GM21515 (cell line): ENCODE measurements at regions not wholly inside any gene's neighbourhood (a gene's known extent, or its start where the extent isn't known, plus 50 kb on each side); places are given as distances from the start of the nearest gene placed in this dataset.
"Not testable (repeated sequence)": the region's sequence is repeated elsewhere in the genome, so short reads cannot be mapped to it uniquely, and the experiment has no call there.

Source experiments
- ATAC-seq: cut with Tn5 transposase; IDR thresholded peaks from one replicate; pipeline ENCODE4 v1.9.1; 2021; ENCODE audit not compliant: unreplicated experiment

DNA sequence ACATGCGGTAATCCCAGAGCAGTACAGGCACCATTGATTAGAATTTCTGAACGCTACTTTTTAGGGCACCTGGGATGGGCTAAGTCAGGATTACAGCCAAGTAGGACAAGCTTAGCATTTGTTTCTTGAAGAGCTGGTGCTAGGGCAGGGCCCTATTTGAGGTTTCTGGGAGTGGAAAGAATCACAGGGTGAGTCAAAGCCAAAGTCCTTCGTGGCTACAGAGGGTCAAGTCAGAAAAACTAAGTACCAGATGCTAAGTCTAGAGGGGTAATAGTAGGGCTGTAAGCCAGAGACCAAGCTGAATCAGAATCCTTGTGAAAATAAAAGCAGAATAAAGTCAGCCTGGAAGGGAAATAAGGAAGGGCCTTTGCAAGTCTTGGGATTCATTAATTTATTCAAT, 448.6 kb downstream of the ZIC3 start:
- ATAC-seq: no peak

DNA sequence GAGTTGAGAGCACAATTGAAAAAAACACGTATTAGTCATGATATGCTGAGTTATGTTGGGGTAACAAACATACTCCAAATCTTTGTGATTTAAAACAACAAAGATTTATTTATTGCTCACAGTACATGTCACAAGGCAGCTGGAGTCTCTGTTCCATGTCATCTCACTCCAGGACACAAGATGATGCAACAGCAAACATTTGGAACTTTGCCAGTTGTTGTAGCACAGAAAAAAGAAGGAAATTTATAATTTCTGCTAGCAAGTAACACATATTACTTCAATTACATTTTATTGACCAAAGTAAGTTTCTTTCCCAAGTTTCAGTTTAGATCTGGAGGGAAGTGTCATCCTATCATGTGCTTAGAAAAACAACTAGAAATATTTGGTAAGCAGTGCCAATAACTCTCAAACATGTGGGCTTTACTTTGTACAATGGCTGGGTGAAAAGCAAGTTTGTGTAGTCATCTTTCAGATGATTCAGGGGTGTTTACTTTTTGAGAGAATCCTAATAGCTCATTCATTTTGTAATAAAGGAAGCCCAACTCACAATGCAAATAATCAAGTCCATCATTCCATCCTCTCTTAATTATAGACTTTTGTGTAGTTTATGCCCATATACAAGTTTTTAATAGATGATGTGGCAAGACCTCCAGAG, 452.3 kb downstream of the ZIC3 start:
- ATAC-seq: no peak

DNA sequence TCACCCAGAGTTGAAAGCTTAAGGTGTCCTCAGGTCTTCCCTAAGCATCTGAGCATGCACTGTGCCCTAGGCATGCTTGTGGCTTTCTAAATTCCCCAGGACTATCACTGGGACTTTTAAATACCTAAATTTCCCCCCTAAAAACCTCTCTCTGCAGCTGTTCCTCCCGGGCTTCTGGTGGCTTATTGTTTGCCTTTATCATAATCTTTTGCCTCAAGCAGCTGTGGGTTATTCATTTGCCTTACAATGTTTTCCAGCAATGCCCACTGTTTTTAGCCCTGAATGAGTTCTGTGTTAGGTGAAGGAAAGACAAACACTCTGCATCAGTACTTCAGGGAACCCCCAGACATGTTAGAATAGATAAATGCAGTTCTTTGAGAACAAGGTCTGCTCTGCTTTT, 455.0 kb downstream of the ZIC3 start:
- ATAC-seq: no peak

DNA sequence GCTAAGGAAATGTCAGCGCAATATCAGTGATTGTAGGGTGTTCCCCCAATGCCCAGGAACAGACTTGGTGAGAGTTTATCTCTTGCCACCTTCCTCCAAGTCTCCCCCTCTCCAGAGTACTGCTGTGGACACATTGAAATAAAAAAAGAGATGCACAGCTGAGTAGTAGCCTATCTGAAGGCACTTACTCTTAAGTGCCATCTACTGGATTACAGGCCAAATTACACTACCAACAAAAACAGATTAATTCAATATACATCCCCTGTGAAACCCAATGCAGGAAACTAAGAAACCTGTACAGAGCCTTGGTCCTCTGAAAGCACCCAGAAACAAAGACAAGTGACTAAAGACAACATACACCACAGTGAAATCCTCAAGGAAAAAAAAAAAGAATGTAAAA, 460.3 kb downstream of the ZIC3 start:
- no peak for ATAC-seq

DNA sequence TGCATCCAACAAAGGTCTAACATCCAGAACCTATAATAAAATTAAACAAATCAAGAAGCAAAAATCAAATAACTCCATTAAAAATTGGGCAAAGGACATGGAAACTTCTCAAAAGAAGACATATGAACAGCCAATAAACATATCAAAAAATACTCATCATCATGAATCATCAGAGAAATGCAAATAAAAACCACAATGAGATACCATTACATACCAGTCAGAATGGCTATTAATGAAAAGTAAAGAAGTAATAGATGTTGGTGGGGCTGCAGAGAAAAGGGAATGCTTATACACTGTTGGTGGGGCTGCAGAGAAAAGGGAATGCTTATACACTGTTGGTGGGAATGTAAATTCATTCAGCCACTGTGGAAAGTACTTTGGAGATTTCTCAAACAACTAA, 465.8 kb downstream of the ZIC3 start:
- no peak for ATAC-seq

DNA sequence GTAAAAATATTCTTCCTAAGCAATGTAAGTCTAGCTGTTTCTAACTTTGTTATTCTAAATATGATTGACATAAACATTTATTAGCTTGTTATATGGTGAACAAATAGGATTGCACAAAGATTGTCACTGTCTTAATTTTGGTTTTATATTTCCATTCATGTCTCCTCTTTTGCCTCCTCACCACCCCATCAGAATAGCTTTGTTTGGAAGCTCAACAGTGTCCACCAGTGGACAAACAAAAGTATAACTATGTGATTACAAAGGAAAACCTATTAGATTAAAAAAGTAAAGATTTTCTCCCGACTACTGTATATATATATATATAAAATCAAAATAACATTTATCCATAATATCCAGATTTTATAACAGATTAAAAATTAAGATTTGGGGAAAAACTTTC, 468.2 kb downstream of the ZIC3 start:
- no peak for ATAC-seq

DNA sequence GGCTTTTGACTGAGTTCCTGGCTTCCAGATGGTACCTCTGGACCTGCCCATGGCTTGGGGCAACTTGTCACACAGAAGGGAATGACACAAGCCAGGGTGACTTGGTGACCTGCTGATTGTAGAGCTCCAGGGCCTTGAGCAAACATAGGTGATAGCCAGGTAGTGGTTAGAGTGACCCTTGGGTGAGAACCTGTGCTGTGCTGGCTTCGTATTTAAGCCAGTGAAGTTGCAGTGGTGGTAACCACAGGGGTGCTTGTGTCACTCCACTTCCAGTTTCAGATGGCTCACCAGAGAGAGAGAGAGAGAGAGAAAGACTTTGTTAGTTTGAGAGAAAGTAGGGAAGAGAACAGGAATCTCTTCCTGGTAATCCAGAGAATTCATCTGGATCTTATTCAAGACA, 471.6 kb downstream of the ZIC3 start:
- ATAC-seq: no peak

DNA sequence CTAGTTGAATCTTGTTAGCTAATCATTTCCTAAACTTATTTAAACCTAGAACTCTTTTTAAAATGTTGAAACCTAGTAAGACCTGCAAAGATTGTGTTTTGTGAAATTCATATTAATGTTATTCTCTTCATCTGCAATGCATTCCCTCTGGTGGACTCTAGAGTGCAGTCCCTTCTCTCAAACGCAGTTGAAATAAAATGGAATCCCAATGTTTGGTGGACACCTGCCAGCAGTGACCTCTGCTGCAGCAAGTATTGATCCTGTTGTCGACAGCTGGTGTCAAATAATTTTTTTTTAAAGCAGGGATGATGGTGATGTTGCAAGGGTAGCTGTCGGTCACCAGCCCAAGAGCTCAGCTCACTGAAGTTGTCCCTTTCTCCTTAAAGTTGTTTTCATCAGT, 492.0 kb downstream of the ZIC3 start:
- ATAC-seq: no peak

DNA sequence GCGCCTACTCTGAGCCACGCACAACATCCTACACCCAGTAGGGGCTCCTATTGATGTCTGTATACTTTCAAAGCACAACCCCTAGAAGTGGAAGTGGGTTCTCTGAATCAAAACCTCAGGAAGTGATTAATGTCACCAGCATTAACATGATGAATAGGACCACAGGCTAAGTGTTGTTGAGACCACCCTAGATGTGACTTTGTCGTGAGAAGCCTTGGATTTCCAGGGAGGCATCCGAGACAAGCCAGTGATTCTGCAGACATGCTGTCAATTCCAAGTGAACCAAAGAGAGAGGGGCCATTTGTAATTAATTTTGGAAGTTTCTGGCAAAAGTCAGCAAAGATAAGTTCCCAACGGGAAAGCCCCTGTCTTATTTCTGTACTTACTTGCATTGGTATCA, 493.0 kb downstream of the ZIC3 start:
- no peak for ATAC-seq

DNA sequence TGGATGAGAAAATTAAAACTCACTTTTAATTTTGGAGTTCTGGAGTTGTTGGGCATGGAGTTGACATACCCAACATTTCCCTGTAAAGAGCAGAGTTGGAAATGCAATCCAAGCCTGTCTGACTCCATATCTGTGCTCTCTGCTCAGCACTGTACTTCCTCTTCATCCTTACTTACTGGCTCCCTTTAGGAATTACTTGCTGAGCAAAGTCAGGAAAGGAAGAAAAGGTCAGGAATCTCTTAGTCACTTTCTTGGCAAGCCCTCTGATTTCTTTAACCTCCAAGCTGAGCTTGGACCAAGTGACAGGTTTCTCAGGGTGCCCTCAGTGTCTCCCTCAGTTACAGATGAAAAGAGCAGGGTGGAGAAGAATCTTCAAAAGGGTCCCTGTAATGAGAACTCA, 501.5 kb downstream of the ZIC3 start:
- no peak for ATAC-seq

DNA sequence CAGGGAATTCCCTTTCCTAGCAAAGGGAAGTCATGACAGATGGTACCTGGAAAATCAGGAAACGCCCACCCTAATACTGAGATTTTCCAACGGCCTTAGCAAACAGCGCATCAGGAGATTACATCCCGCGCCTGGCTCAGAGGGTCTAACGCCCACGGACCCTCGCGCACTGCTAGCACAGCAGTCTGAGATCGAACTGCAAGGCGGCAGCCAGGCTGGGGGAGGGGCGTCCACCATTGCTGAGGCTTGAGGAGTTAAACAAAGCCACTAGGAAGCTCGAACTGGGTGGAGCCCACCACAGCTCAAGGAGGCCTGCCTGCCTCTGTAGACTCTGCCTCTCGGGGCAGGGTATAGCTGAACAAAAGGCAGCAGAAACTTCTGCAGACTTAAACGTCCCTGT, 507.7 kb downstream of the ZIC3 start:
- ATAC-seq: no peak

DNA sequence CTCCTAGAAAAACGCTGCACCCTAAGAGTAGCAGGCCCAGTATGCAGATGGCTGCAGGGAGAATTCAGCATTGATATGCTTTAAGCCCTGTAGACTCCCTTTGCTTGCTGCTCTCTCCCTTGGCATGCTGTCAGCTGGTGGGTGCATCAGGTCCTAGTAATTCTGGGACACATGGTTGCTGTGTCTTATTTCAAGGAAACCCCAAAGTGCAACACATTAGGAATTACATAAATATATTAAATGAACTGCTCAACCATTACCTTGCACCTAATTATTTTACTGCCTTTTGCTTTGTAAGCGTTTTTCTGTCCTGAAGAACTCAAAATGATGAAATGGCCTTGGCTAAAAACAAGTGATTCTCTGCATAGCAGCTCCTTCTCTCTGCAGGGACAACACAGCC, 516.3 kb downstream of the ZIC3 start:
- no peak for ATAC-seq

DNA sequence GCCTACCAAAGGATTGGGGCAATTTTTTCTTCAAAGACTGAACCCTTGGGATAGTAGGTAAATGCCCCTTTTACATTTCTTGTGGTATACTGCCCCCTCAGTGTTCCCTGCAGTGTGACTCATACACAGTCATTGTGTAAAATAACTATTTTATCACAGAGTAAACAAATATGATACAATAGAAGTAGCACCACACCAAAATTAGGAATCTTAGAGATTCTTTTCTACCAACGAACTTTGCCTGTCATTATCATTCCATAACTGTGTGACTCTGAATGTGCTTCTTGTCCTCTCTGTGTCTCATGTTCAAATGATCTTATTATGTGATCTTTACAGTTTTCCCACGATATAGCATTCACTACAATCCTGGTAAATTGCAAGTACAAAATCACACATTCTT, 517.0 kb downstream of the ZIC3 start:
- no peak for ATAC-seq

DNA sequence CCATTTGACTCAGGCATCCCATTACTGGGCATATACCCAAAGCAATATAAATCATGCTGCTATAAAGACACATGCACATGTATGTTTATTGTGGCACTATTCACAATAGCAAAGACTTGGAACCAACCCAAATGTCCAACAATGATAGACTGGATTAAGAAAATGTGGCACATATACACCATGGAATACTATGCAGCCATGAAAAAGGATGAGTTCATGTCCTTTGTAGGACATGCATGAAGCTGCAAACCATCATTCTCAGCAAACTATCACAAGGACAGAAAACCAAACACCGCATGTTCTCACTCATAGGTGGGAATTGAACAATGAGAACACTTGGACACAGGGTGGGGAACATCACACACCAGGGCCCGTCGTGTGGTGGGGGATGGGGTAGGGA, 545.0 kb downstream of the ZIC3 start:
- not testable (repeated sequence) for ATAC-seq

DNA sequence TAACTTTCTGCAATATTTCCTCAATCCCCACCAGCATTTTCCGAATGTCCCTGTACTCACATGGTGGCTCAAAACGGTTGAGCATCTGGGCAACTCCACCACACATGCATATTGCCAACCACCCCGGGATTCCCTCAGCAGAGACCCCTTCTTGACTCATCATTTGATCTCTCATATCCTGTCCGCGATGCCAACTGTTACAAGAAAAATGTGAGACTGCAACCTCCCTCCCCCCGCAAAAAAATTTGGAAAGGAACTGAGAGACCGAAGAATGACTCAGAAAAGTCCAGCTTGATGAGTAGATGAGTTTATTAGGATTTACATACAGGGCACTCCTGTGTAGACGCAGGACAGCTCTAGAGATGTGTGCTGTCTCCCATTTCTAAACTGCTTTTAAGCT, 561.4 kb downstream of the ZIC3 start:
- no peak for ATAC-seq

DNA sequence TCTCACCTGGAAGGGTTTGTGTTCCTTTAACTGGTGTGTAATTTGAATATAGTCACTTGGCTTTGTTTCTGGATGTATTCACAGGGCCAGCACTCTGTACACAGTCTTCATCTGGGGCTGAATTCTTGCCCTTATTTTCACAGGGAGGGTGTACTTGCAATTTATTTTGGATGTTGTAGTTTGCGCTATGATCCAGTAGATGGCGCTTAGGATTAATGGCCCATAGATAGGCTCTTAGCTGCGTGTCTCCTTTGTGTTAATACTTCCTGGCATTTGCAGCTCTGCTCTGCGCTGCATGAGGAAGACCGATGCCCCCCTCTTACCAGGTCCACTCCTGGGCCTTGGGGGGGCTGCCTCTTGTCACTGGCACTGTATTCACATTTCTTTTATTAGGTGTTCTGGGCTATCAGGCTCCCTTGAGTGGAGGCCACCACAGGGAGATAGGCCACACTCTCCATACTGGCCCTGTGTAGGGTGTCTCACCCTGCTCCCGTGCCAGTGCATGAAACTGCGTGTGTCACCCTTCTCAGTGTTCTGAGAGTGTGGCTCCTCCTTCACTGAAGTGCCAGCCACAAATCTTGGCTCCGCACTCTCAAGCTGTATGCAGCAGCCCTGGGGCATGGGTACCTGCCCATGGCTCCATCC, 562.2 kb downstream of the ZIC3 start:
- peak; percentile 83 for ATAC-seq

DNA sequence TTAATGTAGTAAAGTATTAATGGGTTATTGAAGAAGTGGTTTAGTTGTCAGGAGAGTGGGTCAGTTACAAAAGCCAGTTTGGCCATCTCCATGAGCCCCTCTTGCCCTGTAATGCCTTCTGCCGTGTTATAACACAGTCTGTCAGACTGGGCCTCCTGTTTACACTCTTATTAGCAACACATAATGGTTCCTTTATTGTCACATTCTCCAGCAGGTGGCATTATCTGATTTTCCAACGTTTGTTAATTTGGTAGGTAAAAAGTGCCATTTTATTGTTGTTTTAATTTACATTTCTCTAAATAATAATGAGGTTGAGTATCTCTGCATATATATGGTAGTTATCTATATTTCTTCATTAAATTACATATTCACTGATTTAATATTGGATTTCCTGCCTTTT, 560.8 kb downstream of the FGF13 start:
- no peak for ATAC-seq

DNA sequence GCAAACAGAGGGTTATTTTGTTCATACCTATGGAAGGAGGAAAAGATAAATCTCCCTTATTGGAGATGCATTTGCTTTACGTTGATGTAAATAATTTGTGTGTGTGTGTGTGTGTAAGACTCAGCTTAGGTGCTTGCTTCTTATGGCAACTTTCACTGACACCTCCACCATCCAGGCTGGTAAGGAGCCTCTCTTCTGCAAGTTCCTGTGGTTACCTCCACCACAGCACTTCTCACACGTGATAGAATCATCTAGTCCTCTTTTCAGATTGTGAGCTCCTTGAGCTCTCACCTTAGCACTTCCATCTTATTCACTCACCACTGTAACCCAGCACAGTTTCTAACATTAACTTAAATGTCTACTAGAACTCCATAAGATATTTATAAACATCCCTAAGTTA, 553.7 kb downstream of the FGF13 start:
- ATAC-seq: no peak

DNA sequence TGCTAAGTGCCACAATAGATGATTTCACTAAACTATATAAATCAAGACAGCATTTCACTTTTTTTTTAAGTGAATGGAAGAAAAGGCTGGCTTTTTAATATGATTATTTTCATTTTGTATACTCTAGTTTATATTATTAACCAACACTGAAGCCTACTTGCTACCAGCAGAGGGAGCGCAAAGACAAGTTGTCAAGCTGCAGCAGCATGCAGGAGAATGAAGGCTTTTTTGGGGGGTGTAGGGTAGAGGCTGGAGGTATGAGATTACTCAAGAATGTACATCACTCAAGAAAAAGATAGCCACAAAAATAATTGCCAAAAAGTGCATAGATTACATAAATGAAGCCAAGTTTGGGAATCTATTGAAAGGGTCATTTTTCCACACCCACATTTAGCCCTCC, 519.5 kb downstream of the FGF13 start:
- no peak for ATAC-seq

DNA sequence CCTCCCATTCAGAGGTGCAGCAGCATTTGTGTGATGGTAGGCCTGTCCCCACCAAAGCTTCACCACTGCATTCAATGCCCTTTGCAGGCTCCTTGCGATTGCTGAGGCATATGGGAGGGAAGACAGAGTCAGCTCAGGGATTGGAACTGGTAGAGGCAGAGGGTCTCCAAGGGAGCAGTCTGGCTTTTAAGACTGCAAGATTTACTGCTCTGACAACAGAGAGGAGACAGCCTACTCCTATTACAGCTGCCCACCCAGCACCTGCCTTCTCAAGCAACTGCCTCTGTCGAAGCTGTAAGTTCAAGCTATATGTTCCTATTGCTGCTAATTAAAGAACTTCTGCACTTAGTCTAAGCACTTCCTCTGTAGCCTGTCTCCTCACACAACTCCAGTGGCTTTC, 481.8 kb downstream of the FGF13 start:
- no peak for ATAC-seq

DNA sequence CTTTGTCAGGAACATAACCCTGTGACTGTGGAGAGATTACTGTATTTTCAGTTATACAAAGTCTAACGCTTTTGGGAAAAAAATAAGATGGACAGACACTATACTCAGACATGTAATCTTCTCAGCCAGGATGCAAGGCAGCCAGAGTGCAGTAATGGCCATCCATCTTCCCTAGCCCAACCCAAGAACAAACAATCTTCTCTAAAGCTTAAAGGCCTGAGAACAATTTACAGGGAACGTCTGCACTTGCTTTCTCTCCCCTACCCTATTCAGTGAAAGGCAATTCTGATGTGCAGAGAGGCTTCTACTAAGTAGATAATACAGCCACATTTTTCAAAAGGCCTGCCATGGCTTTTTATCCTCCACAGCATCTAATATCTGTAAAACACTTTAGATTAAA, 471.3 kb downstream of the FGF13 start:
- ATAC-seq: no peak

DNA sequence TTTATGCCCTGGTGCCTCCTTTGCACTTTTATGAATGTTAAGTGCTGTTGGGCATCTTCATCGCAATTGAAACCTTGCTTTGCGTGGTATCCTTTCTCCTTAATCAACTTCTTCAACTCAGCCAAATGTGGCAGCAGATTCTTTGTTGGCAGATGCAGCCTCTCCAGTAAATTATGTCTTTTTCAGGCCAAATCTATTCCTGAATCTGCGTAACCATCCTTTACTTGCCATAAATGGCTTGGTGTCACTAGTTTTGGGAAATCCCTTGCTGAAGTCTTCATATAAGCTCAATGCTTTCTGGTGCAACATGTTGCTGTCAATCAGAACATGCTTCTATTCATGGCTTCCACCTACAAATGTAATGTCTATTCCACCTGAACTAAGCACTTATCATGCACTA, 457.5 kb downstream of the FGF13 start:
- no peak for ATAC-seq

DNA sequence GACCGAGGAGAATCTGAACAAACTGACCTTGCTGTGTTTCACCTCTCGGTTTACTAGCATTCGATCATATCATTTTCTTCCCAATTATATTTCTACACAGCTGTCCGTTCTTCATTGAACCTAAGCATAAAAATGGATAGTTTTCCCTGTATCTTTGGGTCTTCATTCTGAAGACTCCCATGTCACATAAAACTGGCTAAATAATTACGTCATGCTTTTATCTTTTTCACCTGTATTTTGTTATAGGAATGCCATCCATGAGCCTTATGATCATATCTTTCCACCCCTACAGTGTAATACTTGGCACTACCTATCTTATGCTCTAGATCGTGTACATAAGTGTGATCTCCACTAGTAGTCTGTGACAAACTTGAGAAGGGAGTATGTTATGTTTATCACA, 456.1 kb downstream of the FGF13 start:
- no peak for ATAC-seq
